ENCODE measurements at regions not wholly inside any gene's neighbourhood (a gene's known extent, or its start where the extent isn't known, plus 50 kb on each side); places are given as distances from the start of the nearest gene placed in this dataset.
"Not testable (repeated sequence)": the region's sequence is repeated elsewhere in the genome, so short reads cannot be mapped to it uniquely, and the experiment has no call there.

- peak; percentile 54 for DNase-seq
Observed at GRCh38 chr9:41272879-41273548, 83.9 kb upstream of the ZNG1F start.

GRCh38 chr9:41270992-41271391 lies 81.9 kb upstream of the ZNG1F start:
- not testable (repeated sequence) for DNase-seq

GRCh38 chr9:41269471-41269870 lies 80.4 kb upstream of the ZNG1F start:
- peak; percentile 42 for DNase-seq

- DNase-seq = peak; percentile 47
Observed at GRCh38 chr9:41269054-41269453, 79.9 kb upstream of the ZNG1F start.

GRCh38 chr9:41266602-41267001 lies 77.5 kb upstream of the ZNG1F start:
- peak; percentile 2 for DNase-seq

- not testable (repeated sequence) for DNase-seq
Observed at GRCh38 chr9:41266000-41266399, 76.9 kb upstream of the ZNG1F start.

GRCh38 chr9:41251973-41252372 lies 62.9 kb upstream of the ZNG1F start:
- not testable (repeated sequence) for DNase-seq

GRCh38 chr9:41251101-41251500 lies 62.0 kb upstream of the ZNG1F start:
- not testable (repeated sequence) for DNase-seq

- DNase-seq = not testable (repeated sequence)
Observed at GRCh38 chr9:41246702-41247101, 57.6 kb upstream of the ZNG1F start.
